Upper lobe of left lung (tissue), 4 donors: ENCODE measurements at regions not wholly inside any gene's neighbourhood (a gene's known extent, or its start where the extent isn't known, plus 50 kb on each side); places are given as distances from the start of the nearest gene placed in this dataset.

ENCODE experiments used
- EP300 ChIP-seq, 4 donors: sonication (generic); formaldehyde crosslinking; IDR thresholded peaks; one replicate each; pipeline ENCODE4 v1.5.1; 2017; ENCODE audit warnings: antibody characterized with exemption in 4 of 4, control low read depth in 2 of 4
- POLR2A ChIP-seq, 4 donors: fragments of 450-650 bp; IDR thresholded peaks; one replicate each; pipeline ENCODE4 v1.5.1; 2016 to 2017; ENCODE audit warnings: antibody characterized with exemption in 4 of 4, mild to moderate bottlenecking in 2 of 4
- TF ChIP-seq, protein P1 (sequence below), 6 experiments: fragments of 450-650 bp in 4 of 6; fragments of 200-600 bp in 2 of 6; sonication (generic) in 2 of 6; IDR thresholded peaks; one replicate each; pipeline ENCODE4 v1.5.1; 2016 to 2019; ENCODE audit warnings: antibody characterized with exemption in 6 of 6

DNA sequence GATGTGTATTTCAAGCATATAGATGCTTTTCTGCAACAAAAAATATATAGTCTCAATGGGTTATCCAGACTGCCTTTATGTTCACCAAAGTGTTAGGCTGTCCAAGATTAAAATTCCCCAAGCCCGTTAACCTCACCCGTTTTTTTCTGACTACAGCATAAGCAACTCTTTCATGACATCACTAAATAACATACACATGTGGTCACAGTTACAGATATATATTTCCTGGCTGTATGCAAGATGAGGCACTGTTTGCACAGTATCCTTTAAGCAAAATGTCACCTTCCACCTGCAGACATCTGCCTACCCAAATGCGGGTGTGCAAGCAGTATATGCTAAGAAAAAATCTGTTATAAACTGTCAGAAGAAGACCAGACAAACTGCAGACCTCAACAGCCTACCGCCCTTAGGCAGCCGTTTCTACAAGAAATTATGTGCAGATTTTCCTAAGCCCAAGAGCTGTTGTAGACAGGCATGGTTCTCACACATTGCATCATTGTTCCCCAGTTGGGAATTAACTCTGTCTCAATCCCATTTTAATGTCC is 183.1 kb upstream of the MXRA5 start:
- TF ChIP-seq, protein P1, sequence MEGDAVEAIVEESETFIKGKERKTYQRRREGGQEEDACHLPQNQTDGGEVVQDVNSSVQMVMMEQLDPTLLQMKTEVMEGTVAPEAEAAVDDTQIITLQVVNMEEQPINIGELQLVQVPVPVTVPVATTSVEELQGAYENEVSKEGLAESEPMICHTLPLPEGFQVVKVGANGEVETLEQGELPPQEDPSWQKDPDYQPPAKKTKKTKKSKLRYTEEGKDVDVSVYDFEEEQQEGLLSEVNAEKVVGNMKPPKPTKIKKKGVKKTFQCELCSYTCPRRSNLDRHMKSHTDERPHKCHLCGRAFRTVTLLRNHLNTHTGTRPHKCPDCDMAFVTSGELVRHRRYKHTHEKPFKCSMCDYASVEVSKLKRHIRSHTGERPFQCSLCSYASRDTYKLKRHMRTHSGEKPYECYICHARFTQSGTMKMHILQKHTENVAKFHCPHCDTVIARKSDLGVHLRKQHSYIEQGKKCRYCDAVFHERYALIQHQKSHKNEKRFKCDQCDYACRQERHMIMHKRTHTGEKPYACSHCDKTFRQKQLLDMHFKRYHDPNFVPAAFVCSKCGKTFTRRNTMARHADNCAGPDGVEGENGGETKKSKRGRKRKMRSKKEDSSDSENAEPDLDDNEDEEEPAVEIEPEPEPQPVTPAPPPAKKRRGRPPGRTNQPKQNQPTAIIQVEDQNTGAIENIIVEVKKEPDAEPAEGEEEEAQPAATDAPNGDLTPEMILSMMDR (IDR thresholded peaks at IDR 0.05) = no peak
- TF ChIP-seq POLR2A (IDR thresholded peaks at IDR 0.05) (no peak), EP300 (IDR thresholded peaks at IDR 0.05) (no peak)
